Prostate gland (tissue), 2 donors: ENCODE measurements at regions not wholly inside any gene's neighbourhood (a gene's known extent, or its start where the extent isn't known, plus 50 kb on each side); places are given as distances from the start of the nearest gene placed in this dataset.

Source experiments
- POLR2A ChIP-seq: fragments of 450-650 bp; IDR thresholded peaks from one replicate; pipeline ENCODE4 v1.6.1; 2016; ENCODE audit warnings: antibody characterized with exemption, mild to moderate bottlenecking
- POLR2AphosphoS5 ChIP-seq: sonication (generic); formaldehyde crosslinking; IDR thresholded peaks from one replicate; pipeline ENCODE4 v1.6.1; 2017; ENCODE audit warnings: antibody characterized with exemption
- TF ChIP-seq, protein P1 (sequence below), 4 experiments: fragments of 200-600 bp in 2 of 4; fragments of 450-650 bp in 2 of 4; sonication (generic) in 2 of 4; IDR thresholded peaks; 1 replicate in 3 of 4; 2 replicates in 1 of 4; pipeline ENCODE4 v1.5.1; 2016 to 2019; ENCODE audit warnings: antibody characterized with exemption in 4 of 4, mild to moderate bottlenecking in 2 of 4, moderate library complexity in 2 of 4

DNA sequence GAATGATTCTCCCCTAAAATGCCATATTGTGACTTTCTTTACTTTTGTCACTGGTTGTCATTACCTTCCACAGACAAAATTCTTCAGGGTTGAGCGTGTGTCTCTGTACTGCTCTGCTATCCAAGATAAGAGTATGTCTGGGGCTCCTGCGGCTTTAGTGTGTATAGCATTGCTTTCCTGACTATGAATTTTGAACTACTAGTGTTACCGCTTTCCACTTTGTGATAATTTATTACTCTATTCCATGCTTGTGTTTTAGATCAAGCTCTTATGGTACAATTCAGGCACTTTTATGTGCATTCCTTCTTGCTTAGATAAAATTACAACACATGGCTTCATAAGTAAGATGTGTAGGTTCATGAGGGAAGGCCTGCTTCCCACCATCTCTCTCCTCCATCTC is 51.5 kb upstream of the MEF2C start:
- TF ChIP-seq POLR2A (no peak), POLR2AphosphoS5 (no peak)
- TF ChIP-seq, protein P1, sequence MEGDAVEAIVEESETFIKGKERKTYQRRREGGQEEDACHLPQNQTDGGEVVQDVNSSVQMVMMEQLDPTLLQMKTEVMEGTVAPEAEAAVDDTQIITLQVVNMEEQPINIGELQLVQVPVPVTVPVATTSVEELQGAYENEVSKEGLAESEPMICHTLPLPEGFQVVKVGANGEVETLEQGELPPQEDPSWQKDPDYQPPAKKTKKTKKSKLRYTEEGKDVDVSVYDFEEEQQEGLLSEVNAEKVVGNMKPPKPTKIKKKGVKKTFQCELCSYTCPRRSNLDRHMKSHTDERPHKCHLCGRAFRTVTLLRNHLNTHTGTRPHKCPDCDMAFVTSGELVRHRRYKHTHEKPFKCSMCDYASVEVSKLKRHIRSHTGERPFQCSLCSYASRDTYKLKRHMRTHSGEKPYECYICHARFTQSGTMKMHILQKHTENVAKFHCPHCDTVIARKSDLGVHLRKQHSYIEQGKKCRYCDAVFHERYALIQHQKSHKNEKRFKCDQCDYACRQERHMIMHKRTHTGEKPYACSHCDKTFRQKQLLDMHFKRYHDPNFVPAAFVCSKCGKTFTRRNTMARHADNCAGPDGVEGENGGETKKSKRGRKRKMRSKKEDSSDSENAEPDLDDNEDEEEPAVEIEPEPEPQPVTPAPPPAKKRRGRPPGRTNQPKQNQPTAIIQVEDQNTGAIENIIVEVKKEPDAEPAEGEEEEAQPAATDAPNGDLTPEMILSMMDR (IDR thresholded peaks at IDR 0.05), result no peak
